ENCODE measurements at regions not wholly inside any gene's neighbourhood (a gene's known extent, or its start where the extent isn't known, plus 50 kb on each side); places are given as distances from the start of the nearest gene placed in this dataset.

- ChIA-PET POLR2A (no interaction called here), CTCF (no interaction called here)
- no peaks in the 10 kb centered on the region for H3K9me3 ChIP-seq (ENCODE audit: control insufficient read depth, insufficient read depth, low read depth, low read length)
Observed at GRCh38 chr1:102724741-102725140, 383.6 kb downstream of the COL11A1 start.

GRCh38 chr1:102715150-102715549 lies 393.2 kb downstream of the COL11A1 start:
- Histone ChIP-seq H3K27ac (ENCODE audit: extremely low read depth, low read depth, low read length) (no peak overlapping the region), H3K36me3 (ENCODE audit: control insufficient read depth in 2 of 2, insufficient read depth in 1 of 2, low read length in 2 of 2) (no peaks in the 10 kb centered on the region), H3K9me3 (ENCODE audit: control insufficient read depth, insufficient read depth, low read depth, low read length) (no peaks in the 10 kb centered on the region), H3K4me1 (ENCODE audit: control insufficient read depth, insufficient read depth, low read length) (no peaks in the 10 kb centered on the region), H3K4me3 (ENCODE audit: low read depth, low read length) (no peak overlapping the region)
- POLR2A ChIA-PET, result no interaction called here
- CTCF ChIA-PET, result no interaction called here
- TF ChIP-seq RBAK (tag by site-specific recombination; IDR thresholded peaks at IDR 0.05) (no peak), ZNF792 (tag by site-specific recombination; IDR thresholded peaks at IDR 0.05) (no peak), ZNF488 (tag by site-specific recombination; IDR thresholded peaks at IDR 0.05) (no peak), SP2 (tag by site-specific recombination; IDR thresholded peaks at IDR 0.05) (no peak), ZNF518A (tag by site-specific recombination; conservative IDR thresholded peaks at IDR 0.05; ENCODE audit: low read depth) (no peak), ZNF843 (tag by site-specific recombination; IDR thresholded peaks at IDR 0.05) (no peak), ZBTB21 (tag by site-specific recombination; IDR thresholded peaks at IDR 0.05) (no peak), ZNF335 (tag by site-specific recombination; conservative IDR thresholded peaks at IDR 0.05) (no peak), ZBTB10 (tag by site-specific recombination; IDR thresholded peaks at IDR 0.05) (no peak), ZFP41 (tag by site-specific recombination; IDR thresholded peaks at IDR 0.05; ENCODE audit: borderline replicate concordance) (no peak), ZNF37A (tag by site-specific recombination; IDR thresholded peaks at IDR 0.05) (no peak), ZNF621 (tag by site-specific recombination; IDR thresholded peaks at IDR 0.05) (no peak), ZNF48 (tag by site-specific recombination; IDR thresholded peaks at IDR 0.05) (no peak), ZSCAN30 (tag by site-specific recombination; IDR thresholded peaks at IDR 0.05) (no peak), ZNF202 (tag by site-specific recombination; IDR thresholded peaks at IDR 0.05; ENCODE audit: borderline replicate concordance) (no peak), ZNF398 (tag by site-specific recombination; IDR thresholded peaks at IDR 0.05) (no peak), ZNF24 (tag by site-specific recombination; IDR thresholded peaks at IDR 0.05) (no peak)

More at GRCh38 chr1:102724741-102725140, 383.6 kb downstream of the COL11A1 start:
- Histone ChIP-seq H3K4me1 (ENCODE audit: control insufficient read depth, insufficient read depth, low read length) (no peaks in the 10 kb centered on the region), H3K36me3 (ENCODE audit: control insufficient read depth in 2 of 2, insufficient read depth in 1 of 2, low read length in 2 of 2) (no peaks in the 10 kb centered on the region), H3K4me3 (ENCODE audit: low read depth, low read length) (no peak overlapping the region), H3K27ac (ENCODE audit: extremely low read depth, low read depth, low read length) (no peak overlapping the region)
- TF ChIP-seq ZNF521 (tag by site-specific recombination; IDR thresholded peaks at IDR 0.05), result no peak
